GM11168 (cell line): ENCODE measurements at regions not wholly inside any gene's neighbourhood (a gene's known extent, or its start where the extent isn't known, plus 50 kb on each side); places are given as distances from the start of the nearest gene placed in this dataset.
"Not testable (repeated sequence)": the region's sequence is repeated elsewhere in the genome, so short reads cannot be mapped to it uniquely, and the experiment has no call there.

ENCODE experiments used
- in situ Hi-C: fragments of 300-500 bp; cut with MboI; formaldehyde crosslinking; loops from one replicate; pipeline ENCODE4 v1.12.0; 2022; ENCODE audit warnings: low sequenced_read_pairs; ENCODE audit not compliant: unreplicated experiment

DNA sequence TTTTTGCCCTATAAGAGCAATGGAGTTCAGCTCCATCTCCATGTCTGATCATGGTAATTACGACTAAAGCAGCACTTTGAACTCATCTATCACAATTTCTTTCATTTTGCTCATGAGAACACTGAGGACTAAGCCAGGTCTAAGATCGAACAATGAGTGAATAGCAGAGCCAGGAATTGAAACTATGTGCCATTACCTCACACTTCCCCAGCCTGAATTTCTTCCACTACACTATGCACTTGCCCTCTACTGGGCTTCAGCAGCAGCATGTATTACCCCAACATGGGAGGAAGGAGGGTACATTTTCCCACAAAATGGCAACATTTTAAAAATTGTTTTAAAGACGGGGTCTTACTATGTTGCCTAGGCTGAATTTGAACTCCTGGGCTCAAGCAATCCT, 274.7 kb upstream of the FGF13 start:
- in situ Hi-C loops = no loop called here

GRCh38 chrX:138982365-138982764, 270.8 kb upstream of the FGF13 start:
- in situ Hi-C loops = no loop called here

DNA sequence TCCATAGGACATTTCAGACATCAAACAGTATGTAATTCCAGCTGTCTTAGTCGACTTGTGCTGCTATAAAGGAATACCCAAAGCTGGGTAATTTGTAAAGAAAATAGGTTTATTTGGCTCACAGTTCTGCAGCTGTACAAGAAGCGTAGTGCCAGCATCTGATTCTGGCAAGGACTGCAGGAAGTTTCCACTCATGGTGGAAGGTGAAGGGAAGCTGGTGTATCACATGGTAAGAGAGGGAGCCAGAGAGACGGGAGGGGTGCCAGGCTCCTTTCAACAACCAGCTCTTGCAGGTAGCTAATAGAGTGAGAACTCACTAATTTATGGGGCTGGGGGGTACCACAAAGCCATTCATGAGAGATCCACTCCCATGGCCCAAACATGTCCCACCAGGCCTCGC, 253.0 kb upstream of the FGF13 start:
- in situ Hi-C loops = no loop called here

DNA sequence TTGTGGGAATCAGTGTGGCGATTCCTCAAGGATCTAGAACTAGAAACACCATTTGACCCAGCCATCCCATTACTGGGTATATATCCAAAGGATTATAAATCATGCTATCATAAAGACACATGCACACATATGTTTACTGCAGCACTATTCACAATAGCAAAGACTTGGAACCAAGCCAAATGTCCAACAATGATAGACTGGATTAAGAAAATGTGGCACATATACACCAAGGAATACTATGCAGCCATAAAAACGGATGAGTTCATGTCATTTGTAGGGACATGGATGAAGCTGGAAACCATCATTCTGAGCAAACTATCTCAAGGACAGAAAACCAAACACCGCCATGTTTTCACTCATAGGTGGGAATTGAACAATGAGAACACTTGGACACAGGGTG, 250.9 kb upstream of the FGF13 start:
- in situ Hi-C loops = not testable (repeated sequence)

- in situ Hi-C loops = no loop called here
These were observed 243.5 kb upstream of the FGF13 start for GRCh38 chrX:138954976-138955375.

GRCh38 chrX:138946926-138947325, 235.4 kb upstream of the FGF13 start:
- in situ Hi-C loops = no loop called here

DNA sequence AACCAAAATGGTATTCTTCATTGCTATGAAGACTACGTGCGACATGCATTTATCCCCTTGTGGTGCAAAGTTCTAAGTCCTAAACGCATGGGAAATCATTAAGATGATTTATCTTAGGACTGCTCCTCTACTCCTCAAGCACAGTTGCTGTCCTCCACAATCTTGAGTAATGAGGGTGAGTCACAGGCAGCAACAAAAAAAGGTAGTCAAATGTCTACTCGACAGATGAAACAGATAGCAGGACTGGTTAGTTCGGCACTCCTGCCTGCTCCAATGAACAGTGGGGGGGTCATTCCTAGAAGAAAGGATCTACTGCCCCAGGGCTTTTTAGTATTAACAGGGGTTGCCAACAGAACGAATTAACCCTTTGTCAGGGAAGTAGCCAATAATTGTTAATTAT, 233.7 kb upstream of the FGF13 start:
- in situ Hi-C loops = no loop called here

- in situ Hi-C loops = no loop called here
These were observed 227.5 kb upstream of the FGF13 start for GRCh38 chrX:138939038-138939437.

- in situ Hi-C loops = no loop called here
These were observed 226.5 kb upstream of the FGF13 start for GRCh38 chrX:138938003-138938402.

- in situ Hi-C loops = no loop called here
These were observed 219.7 kb upstream of the FGF13 start for GRCh38 chrX:138931212-138931611.

- in situ Hi-C loops = no loop called here
These were observed 219.0 kb upstream of the FGF13 start for GRCh38 chrX:138930583-138930945.

DNA sequence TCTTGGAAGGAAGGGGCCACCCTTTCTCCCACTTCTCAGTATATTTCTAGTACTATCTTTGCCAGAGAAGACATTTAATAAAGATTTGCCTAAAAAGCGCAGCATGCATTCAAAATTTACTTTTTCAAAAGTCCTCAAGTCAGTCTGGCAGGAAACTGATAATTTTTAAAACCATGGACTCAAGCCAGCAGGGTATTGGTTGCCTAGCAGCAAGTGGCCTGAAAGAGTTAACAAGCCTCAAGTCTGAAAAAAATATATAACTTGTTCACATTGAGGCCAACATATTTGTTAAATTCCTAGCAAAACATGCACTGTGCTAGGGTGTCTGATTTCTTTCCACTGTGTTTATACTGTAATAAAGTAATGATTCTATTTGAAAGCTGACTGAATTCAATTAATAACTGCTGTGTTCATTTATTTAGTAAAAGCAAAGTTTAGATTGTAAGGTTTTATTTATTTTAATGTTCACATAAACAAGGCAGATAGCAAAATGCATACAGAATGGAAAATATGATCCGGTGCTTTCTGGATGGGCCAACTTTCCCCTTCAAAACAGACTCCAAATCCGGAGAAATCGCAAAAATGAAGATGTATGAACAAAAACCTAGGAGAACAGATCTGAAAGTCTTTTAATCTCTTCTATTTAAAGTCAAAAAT, 218.5 kb upstream of the FGF13 start:
- in situ Hi-C loops = no loop called here

- in situ Hi-C loops = no loop called here
These were observed 217.4 kb upstream of the FGF13 start for GRCh38 chrX:138928737-138929459.

DNA sequence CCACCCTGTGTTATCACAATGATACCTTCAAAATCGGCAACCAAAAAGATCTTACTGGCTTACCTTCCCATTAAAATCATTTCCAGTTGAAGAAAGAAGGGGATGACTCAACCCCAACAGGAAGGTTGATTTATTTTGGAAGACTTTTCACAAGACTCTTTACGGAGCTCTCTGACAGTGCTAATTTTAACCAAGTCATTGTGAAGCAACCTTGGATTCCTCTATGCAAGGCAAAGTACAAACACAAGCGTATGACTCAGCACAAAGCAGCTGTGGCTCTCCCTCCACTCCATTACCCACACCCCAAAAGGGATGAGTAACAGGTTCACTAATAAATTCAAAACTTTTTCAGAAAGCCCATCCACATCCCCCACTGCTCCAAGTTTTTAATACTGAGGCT, 213.8 kb upstream of the FGF13 start:
- in situ Hi-C loops = no loop called here

GRCh38 chrX:138923805-138924204, 212.3 kb upstream of the FGF13 start:
- in situ Hi-C loops = no loop called here

- in situ Hi-C loops = no loop called here
These were observed 209.5 kb upstream of the FGF13 start for GRCh38 chrX:138921031-138921430.

GRCh38 chrX:138917781-138918180, 206.3 kb upstream of the FGF13 start:
- in situ Hi-C loops = no loop called here

- in situ Hi-C loops = no loop called here
These were observed 203.2 kb upstream of the FGF13 start for GRCh38 chrX:138914767-138915166.

- in situ Hi-C loops = no loop called here
These were observed 197.1 kb upstream of the FGF13 start for GRCh38 chrX:138908577-138908976.

GRCh38 chrX:138897621-138898492, 186.3 kb upstream of the FGF13 start:
- in situ Hi-C loops = no loop called here

DNA sequence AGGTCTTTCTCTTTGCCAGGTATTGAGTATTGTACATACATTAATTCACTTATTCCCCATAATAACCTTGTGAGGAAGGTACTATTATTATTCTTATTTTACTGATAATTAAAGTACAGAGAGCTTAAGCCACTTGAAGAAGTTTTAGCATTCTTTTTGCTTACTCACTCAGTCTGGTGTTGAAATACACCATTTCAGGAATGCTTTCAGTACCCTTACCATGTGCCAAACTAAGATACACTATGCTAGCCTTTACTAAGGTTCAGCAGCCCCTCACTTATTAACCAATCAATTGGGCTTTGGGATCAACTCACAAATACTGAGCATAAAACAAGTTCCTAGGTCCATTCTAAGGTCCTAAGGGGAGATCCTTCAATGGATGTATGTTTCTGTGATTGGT, 179.0 kb upstream of the FGF13 start:
- in situ Hi-C loops = no loop called here
